CD1c-positive myeloid dendritic cell (primary cell): ENCODE measurements at regions not wholly inside any gene's neighbourhood (a gene's known extent, or its start where the extent isn't known, plus 50 kb on each side); places are given as distances from the start of the nearest gene placed in this dataset.

Experiments
- DNase-seq: peaks from one replicate; pipeline ENCODE4 v3.0.0-alpha.2; 2016; ENCODE audit errors: extremely low spot score

- DNase-seq, result no peak
Measured at GRCh38 chr1:96281491-96281890, 440.1 kb upstream of the PTBP2 start.

DNA sequence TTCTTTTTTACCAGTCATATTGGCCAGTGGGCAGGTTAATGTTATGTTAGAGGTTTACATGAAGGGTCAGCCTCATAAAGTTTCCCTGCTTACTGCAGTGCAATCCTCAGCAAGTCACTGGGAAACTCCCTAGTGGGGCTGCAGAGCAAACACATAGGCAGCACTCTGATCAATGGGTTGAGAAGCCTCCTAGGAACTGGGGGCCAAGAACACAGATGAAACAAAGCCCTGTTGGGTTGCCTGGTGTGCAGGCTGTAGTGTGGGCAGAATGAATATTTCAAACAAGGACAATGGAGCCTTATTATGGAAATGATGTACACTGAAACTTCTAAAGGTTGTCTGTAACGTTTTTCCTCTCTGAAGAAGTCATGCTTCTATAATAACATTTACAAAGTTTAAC is 431.6 kb upstream of the PTBP2 start:
- no peak for DNase-seq

- DNase-seq, result no peak
Measured at GRCh38 chr1:96290801-96291200, 430.8 kb upstream of the PTBP2 start.

DNA sequence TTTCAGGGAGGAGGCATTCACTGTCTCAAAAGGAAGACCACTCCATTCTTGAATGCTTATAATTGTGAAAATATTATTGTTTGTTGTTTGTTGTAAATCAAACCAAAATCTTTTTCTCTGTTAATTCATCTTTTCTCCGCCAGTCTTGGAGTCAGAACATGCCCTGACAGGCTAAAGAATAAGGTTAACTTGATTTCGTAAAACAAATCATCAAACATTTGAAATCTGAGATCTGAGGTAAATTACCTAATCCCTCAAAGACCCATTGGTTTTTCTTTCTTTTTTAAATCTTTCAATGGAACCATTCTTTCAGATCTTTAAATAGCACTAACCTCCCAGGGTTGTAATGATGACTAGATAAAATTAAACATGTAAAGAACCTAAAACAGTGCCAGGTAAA is 430.1 kb upstream of the PTBP2 start:
- DNase-seq, result no peak

- no peak for DNase-seq
Measured at GRCh38 chr1:96292141-96292540, 429.4 kb upstream of the PTBP2 start.

DNA sequence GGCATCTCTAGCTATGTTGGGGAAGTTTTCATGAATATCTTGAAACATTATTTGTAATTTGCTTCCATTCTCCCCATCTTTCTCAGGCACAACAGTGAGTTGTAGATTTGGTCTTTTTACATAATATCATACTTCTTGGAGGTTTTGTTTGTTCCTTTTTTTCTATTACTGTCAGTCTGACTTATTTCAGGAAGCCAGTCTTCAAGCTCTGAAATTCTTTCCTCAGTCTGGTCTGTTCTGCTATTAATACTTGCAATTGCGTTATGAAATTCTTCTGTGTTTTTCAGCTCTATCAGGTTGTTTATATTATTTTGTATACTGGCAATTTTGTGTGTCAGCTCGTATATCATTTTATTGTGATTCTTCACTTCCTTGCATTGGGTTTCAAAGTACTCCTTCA is 424.6 kb upstream of the PTBP2 start:
- DNase-seq, result peak; percentile 18

DNA sequence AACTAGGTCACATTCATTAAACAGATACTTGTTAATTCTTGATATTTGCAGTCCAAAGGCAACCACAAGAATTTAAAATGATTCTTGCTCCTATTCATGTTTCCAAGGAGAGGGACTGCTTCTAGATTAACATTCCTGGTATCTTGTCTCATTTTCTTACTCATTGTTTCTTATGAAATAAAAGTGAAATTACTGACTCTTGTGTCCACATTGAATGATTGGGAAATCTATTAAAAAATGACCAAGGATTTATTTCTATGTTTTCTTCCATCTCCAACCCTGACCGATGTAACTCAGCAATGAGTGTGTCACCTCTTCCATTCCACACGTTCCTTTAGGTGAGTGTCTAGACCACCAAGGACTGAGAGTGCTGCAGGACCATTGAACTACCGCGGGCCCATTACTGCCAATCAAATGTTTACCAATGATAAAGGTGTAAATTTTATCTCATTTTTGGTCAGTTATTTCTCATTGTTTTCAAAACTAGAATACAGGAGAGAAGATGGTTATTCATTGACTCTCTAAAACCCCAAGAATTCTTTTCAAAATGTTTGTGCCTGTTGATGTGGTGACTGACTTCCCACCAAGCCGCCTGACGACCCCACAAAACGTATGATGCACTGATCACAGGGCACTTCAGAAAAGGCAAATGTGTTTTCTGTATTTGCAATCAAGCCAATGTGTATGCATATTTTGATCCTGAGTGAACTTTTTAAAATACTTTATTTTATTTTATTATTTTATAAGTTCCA is 414.6 kb upstream of the PTBP2 start:
- DNase-seq, result no peak

GRCh38 chr1:96308314-96308713 is 413.3 kb upstream of the PTBP2 start:
- peak; percentile 47 for DNase-seq

GRCh38 chr1:96309783-96310182 is 411.8 kb upstream of the PTBP2 start:
- peak; percentile 66 for DNase-seq

DNA sequence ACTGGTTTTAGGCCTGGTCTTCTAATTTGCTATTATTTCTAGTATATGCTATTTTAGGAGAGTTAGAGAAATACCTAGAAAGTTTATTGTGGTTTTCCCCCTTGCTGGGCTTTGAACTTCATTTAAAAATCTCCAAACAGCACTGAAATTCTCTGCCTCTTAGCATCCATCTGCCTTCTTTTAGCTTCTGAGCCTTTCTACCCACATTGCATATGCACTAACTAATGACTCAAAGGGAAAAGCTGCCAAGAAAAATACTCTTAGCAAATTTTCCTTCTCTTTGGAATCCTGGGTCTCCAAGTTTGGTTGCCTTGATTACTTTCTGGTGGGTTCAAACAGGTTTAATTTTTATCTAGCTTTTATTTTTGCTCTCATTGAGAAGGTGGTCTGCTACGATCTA is 408.4 kb upstream of the PTBP2 start:
- no peak for DNase-seq

DNA sequence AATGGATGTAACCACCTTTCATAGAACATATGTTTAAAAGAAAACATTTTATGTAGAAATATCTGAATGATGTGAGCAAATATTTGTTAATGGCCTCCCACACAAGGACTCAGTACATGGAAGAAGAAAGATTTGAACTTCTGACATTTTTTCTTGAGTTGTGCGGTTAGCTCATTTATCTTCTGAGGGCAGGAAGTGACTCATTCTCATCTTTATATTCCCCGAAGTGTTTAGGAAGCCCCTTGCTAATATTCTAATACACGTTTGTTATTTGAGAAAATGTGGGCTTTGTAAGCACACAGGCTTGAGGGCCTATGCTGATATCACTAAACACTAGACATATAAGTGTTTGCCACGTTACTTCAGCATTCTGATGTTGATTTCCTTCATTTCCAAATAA is 392.5 kb upstream of the PTBP2 start:
- DNase-seq, result no peak

GRCh38 chr1:96331596-96331995 is 390.0 kb upstream of the PTBP2 start:
- DNase-seq, result no peak

DNA sequence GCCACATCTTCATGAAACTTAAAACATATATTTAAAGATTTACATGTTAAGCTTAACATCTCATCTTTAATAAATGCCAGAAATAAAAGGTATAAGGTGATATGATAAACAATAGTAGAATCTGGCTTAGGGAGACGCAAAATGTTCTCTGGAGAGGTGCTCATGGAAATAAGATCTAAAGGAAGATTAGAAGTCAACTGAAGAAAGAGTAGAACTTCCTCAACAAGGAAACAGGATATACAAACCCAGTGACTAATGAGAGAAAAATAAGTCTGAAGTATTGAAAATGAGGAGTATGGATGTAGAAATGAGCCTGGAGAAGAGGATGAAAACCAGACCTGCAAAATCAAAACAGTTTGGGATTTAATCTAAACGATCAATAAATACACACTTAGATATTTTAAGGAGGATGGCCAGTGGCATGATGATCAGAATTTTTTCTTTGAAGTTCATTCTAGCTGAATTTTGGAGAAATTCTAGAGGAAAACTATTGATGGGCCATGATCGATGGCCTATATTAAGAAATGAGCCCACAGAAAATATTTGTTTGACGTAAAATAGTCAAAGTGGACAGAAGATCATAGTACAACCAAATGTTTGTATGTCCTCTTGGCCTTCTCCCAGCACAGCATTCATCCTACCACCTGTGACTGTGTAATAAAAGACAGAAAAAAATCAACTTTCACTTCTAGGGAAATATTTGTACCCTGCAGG is 387.9 kb upstream of the PTBP2 start:
- no peak for DNase-seq

DNA sequence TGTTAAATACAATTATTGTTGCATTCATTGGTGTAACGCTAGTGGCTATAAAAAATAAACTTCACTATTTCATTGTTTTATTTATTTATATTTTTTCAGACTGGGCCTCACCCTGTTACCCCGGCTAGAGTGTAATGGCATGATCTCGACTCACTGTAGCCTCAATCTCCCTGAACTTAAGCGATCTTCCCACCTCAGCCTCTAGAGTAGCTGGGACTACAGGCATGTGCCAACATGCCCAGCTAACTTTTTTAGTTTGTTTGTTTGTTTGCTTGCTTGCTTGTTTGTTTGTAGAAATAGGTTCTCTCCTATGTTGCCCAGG is 387.4 kb upstream of the PTBP2 start:
- DNase-seq, result no peak

GRCh38 chr1:96338622-96339021 is 383.0 kb upstream of the PTBP2 start:
- DNase-seq, result no peak

DNA sequence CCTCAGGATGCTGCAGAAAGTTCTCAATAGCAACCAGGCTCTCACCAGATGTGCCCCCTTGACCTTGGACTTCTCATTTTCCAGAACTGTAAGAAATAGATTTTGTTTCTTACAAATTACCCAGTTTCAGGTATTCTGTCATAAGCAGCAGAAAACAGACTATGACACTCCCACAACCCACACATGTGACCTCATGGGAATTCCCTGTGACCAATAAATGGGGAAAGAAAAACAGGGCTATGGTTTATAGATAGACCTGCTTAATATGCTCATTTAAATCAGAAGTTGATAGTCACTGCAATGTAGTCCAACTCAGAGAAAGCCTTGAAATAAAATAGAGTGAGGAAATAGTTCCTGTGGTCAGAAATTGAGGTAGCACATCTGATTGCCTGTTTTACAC is 380.9 kb upstream of the PTBP2 start:
- DNase-seq, result no peak

DNA sequence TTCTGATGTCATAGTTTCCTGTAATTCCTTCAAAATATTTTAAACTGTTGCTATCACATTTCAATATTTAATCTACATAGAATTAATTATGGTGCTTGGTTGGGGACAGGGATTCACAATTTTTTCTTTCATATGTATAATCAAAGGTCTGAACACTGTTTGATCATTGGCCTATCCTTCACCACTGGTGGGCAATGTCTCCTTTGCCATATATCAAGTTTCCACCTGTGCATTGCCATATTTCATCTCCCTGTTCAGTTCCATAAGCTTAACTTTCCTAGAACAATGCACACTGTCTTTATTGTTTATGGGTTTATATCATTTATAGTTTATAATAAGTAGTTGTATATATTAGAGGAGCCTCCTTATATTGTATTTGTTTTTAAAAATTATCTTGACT is 374.9 kb upstream of the PTBP2 start:
- DNase-seq, result no peak

DNA sequence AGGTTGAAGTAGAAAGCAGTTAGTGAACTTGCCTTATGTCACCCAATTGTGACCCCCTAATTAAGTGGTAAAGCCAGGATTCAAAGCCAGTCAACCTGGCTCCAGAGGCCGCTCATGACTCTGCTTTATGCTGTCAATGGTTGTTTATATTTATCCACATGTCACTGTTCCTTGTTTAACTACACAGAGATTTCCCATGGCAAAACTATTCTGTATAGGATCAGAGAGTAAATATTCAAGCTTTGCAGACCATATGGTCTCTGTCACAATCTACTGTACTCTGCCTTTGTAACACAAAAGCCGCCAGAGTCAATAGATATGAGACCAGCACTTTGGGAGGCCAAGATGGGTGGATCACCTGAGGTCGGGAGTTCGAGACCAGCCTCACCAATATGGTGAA is 371.7 kb upstream of the PTBP2 start:
- no peak for DNase-seq

GRCh38 chr1:96352733-96353132 is 368.9 kb upstream of the PTBP2 start:
- DNase-seq, result no peak

- no peak for DNase-seq
Measured at GRCh38 chr1:96355521-96355920, 366.1 kb upstream of the PTBP2 start.

- DNase-seq, result no peak
Measured at GRCh38 chr1:96355961-96356360, 365.6 kb upstream of the PTBP2 start.

DNA sequence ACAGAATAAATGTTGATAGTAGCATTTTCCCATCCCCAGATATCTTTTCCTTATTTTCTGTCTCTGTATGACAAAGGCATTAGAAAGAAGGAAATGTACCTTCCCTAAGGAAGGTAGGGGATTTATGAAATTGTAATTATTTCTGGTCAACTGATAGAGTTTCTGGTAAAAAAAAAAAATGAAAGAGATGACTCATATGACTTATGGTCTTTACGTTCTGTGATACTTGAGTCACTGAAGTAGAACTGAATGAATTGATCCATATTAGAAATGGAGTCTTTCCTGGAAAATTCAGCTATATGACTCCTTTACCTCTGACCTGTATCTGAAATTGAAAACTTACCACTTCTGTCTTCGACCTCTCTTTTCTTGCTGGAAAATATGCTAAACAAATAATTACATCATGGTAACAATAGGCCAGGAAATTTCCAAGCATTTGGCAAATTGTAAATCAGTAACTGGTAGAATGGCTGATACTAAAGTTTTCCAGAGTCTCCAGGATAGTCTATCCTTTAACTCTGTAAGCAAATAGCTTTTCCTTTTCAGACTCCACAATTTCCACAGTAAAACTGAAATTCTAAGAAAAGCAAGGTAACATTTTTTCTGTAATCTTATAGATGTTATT is 364.3 kb upstream of the PTBP2 start:
- no peak for DNase-seq

GRCh38 chr1:96358057-96358456 is 363.5 kb upstream of the PTBP2 start:
- DNase-seq, result no peak
